HG02938 (cell line): ENCODE measurements at regions not wholly inside any gene's neighbourhood (a gene's known extent, or its start where the extent isn't known, plus 50 kb on each side); places are given as distances from the start of the nearest gene placed in this dataset.
"Not testable (repeated sequence)": the region's sequence is repeated elsewhere in the genome, so short reads cannot be mapped to it uniquely, and the experiment has no call there.

ENCODE experiments used
- ATAC-seq: cut with Tn5 transposase; IDR thresholded peaks from one replicate; pipeline ENCODE4 v1.9.1; 2021; ENCODE audit warnings: mild to moderate bottlenecking, moderate library complexity; ENCODE audit not compliant: unreplicated experiment

- no peak for ATAC-seq
Observed at GRCh38 chr13:71304861-71305260, 562.1 kb downstream of the DACH1 start.

GRCh38 chr13:71303144-71303543, 563.9 kb downstream of the DACH1 start:
- no peak for ATAC-seq

GRCh38 chr13:71300602-71301001, 566.4 kb downstream of the DACH1 start:
- ATAC-seq: no peak

GRCh38 chr13:71291842-71292146, 575.2 kb downstream of the DACH1 start:
- no peak for ATAC-seq

DNA sequence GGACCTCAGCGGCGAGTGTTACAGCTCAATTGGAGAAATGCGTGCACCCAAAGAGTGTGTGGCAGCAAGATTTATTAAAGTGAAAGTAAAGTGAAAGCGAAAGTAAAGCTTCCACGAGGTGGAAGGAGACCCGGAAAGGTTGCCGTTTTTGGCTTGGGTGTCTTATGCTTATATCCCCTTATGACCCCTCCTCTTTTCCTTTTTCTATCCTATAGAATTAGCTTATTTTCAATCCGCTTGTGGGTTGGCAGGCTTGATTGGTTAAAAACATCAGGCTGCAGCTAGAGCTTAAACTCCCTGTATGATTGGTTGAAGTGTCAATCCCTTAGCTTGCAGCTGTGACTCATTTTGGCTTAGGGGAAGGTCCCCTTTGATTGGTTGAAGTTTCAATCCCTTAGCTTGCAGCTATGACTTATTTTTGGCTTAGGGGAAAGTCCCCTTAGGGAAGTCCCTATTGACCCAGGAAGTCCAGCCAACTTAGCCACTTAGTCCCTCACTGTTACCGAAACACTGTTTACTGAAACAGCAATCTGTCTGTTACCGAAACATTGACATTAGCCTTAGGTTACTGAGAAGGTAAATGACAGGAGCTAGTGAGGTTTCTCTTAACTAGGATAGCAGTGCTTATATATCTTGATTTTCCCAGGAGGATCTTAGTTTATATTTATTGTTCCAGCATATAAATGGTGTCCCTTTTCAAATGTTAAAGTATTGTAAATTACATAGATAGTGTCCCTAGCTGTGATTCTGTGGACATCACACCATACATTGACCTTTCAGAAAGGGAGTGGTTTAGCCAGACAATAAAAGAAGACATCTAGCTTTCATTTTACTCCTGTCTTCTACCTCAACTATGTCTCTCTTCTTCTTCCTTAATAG, 575.8 kb downstream of the DACH1 start:
- ATAC-seq: peak; percentile 92

GRCh38 chr13:71289980-71290379, 577.0 kb downstream of the DACH1 start:
- not testable (repeated sequence) for ATAC-seq

- ATAC-seq: no peak
Observed at GRCh38 chr13:71285700-71286099, 581.3 kb downstream of the DACH1 start.

- ATAC-seq: no peak
Observed at GRCh38 chr13:71278512-71278911, 588.5 kb downstream of the DACH1 start.

DNA sequence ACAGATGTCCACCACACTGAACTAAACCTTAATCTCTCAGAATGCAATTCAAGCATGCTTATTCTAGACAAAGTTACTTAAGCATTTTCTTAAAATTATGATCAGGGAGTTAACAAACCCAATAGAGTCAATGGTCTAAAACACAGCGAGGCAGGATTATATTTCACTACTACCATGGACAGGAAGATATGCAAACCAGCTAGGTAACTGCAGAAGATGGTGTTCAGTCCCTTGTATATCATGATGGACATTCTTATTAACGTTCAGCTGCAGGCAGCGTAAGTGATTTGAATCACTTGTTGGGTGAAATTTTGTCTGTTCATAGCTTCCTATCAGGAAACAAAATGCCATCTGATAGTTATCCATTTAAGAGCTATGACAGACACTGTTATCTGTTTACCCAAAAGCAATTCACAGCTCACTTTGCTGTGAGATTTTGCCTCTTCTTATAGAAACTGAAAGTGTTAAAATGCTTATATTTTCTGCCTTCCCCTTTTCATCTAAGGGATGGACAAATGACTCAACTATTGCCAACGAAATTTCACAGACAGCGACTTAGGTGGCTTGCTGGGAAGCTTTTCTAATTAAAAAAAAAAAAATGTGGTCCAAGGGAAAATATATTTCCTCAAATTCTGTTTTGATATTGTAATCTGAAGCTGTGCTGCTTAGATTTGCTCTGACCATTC, 591.9 kb downstream of the DACH1 start:
- ATAC-seq: peak; percentile 91

DNA sequence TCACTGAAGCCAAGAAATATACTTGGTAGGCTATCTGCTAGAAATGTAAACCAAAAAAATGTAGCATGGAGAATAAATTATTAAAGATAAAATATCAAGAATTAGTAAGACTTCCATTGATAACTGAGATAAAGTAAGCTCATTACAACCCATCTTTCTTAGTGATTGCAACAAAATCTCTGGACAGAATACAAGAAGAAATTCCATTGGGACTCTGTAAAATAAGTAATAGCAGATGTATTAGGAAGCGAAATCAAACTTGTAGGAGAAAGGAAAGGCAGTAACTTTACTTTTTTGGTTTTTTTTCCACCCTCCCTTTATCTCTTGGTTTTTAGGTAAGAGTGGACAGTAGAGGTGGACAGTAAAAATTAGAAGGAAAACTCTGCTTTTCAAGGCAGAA, 605.7 kb downstream of the DACH1 start:
- ATAC-seq: no peak

DNA sequence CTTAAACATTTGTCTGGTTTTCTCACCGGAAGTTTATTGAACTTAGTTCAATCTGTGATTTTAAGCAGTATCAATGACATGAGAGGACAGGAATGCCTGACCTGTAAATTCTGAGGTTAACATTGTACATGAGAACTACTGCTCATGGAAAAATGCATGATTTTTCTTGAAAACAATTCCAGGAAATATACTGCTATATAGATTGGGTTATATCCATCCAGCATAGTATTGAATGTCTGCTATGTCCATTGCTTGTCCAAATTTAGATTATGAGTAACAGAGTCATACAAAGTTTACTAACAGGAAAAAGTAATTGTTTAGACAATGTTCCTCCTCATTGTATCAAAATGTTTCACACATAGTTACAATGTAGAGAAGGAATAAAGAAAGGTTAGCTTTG, 606.8 kb downstream of the DACH1 start:
- ATAC-seq: no peak

GRCh38 chr13:71255633-71256032, 611.4 kb downstream of the DACH1 start:
- ATAC-seq: no peak

GRCh38 chr13:71254384-71254783, 612.6 kb downstream of the DACH1 start:
- no peak for ATAC-seq

DNA sequence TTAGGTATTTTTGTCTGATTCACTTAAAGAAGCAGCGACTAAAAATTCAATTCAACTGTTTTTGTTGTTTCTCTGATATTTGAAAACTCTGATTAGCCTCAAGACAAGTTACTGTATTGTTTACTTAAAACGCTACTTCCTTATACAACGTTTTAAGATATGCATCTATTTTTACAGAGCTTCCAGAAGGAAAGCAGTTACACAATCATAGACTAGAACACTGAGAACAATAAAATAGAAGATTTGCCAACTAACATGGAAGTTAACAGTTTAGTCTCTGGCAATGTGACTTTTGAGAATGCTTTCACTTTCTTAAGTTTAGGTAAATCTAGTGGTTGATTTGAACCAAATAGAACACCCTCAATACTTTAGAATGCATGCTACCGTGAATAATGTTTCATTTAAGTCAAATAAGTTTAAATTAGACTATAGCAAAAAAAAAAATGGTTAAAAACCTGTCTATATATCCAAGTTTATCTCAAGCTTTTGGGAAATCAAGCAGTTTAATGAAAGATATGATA, 614.8 kb downstream of the DACH1 start:
- ATAC-seq: no peak

GRCh38 chr13:71251292-71251951, 615.6 kb downstream of the DACH1 start:
- ATAC-seq: no peak

DNA sequence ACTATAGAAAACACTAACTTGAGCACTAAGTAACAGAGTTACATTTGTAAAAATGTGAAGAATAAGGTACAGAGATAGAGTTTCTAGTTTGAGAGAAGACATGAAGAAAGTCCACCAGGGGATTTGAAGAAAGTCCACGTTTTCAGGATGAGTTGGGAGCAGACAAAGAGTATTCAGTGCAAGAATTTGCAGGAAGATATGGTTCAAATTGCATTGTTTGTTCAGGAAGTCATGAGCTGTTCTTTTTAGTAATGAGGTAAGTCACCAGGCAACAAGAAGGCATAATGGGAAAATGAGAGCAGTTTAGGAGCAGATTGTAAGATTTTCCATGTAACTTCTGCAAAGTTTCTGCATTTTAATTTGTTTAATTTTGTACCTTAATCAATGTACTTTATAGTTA, 618.0 kb downstream of the DACH1 start:
- ATAC-seq: no peak

- no peak for ATAC-seq
Observed at GRCh38 chr13:71244161-71244560, 622.8 kb downstream of the DACH1 start.

- ATAC-seq: no peak
Observed at GRCh38 chr13:71242201-71242600, 624.8 kb downstream of the DACH1 start.

- no peak for ATAC-seq
Observed at GRCh38 chr13:71240911-71241310, 626.1 kb downstream of the DACH1 start.

DNA sequence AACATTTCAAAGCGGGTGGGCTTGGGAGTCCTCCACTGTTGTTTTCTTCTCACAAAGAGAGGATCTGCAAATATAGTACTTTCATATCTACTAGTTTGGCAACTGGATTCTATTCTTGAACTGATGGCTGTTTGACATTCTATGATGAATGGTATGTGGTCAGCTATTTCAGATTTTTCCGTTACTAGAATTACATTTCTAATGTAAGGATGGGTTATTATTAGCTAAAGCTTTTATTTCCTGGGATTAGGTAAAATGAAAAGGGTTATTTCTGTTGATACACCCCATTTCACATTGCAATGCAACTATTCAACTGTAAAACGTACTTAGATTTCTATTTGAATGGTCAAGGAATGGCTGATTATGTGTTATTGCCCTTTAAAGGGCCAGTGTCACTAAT, 629.7 kb downstream of the DACH1 start:
- no peak for ATAC-seq

DNA sequence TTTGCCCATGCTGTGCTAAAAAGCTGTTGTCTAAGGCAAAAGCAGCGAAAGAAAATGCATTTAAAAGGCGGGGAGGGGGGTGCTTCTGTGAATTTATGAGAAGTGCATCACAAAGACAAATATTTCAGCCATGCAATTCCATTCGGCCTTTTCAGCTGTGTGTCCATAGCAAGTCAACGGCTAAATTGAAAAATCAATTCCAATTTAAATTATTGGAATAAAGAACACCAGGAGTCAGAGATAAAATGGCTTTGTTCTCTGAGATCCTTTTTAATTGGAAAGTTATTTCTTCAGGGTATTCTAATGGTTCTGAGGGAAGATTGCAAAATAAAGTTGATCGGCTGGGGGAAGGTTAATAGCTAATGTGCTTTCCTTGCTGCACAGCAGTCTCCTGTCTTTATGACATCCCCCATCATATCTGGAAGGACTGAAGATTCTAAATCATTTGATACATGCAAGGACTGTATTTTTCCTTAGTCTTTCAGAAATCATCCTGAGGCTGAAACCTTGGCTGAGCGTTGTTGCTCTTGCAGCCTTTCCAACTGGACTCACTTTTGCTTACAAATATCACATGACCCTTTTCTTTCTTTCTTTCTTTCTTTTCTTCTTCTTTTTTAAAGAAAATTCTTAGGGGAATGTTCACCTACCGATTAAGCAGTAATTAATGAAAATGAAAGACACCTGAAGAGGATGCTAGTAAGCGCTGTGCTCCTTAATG, 647.1 kb downstream of the DACH1 start:
- no peak for ATAC-seq
